NB4 (cell line): ENCODE measurements at regions not wholly inside any gene's neighbourhood (a gene's known extent, or its start where the extent isn't known, plus 50 kb on each side); places are given as distances from the start of the nearest gene placed in this dataset.

Source experiments
- POLR2A ChIP-seq: IDR thresholded peaks from 2 replicates; pipeline ENCODE4 v1.6.1; 2011; ENCODE audit warnings: mild to moderate bottlenecking; ENCODE audit not compliant: insufficient read length; ENCODE audit errors: extremely low read depth
- TF ChIP-seq, protein P1 (sequence below): IDR thresholded peaks from one replicate; pipeline ENCODE4 v1.5.1; 2012; ENCODE audit warnings: low read depth, low read length

DNA sequence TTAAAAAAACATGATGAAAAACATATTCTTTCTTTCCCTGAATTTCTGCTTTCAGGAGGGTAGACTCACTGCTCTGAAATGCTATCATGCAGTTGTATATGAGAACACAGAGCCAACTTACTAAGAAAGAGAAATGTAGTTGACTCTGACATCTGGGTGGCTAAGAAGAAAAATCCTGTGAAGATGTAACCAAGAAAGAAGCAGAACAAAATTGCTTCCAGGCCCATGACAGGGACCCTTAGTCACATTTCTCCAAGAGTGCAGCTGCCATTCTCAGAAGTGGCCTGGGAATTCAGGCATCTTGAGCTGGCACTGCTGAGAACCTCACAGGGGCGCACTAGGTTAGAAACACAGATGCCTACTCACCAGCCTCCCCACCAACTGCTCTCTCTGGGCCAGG, 73.6 kb downstream of the RPL27A start:
- TF ChIP-seq, protein P1, sequence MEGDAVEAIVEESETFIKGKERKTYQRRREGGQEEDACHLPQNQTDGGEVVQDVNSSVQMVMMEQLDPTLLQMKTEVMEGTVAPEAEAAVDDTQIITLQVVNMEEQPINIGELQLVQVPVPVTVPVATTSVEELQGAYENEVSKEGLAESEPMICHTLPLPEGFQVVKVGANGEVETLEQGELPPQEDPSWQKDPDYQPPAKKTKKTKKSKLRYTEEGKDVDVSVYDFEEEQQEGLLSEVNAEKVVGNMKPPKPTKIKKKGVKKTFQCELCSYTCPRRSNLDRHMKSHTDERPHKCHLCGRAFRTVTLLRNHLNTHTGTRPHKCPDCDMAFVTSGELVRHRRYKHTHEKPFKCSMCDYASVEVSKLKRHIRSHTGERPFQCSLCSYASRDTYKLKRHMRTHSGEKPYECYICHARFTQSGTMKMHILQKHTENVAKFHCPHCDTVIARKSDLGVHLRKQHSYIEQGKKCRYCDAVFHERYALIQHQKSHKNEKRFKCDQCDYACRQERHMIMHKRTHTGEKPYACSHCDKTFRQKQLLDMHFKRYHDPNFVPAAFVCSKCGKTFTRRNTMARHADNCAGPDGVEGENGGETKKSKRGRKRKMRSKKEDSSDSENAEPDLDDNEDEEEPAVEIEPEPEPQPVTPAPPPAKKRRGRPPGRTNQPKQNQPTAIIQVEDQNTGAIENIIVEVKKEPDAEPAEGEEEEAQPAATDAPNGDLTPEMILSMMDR = no peak
- TF ChIP-seq POLR2A = no peak
